DOHH2 (cell line): ENCODE measurements at regions not wholly inside any gene's neighbourhood (a gene's known extent, or its start where the extent isn't known, plus 50 kb on each side); places are given as distances from the start of the nearest gene placed in this dataset.

Source experiments
- CTCF ChIP-seq: fragments of 200-600 bp; sonication (generic); IDR thresholded peaks from one replicate; pipeline ENCODE4 v1.5.1; 2014; ENCODE audit warnings: antibody characterized with exemption, mild to moderate bottlenecking, low read depth, low read length; ENCODE audit not compliant: poor library complexity, severe bottlenecking
- EZH2phosphoT487 ChIP-seq: fragments of 200-600 bp; sonication (generic); IDR thresholded peaks from 2 replicates; pipeline ENCODE4 v1.6.1; 2017; ENCODE audit warnings: borderline replicate concordance, mild to moderate bottlenecking, antibody characterized with exemption, low read length, moderate library complexity, mixed read lengths

- TF ChIP-seq CTCF (no peak), EZH2phosphoT487 (no peak)
Observed at GRCh38 chr9:20178197-20178596, 389.4 kb upstream of the SLC24A2 start.
